Body of pancreas (tissue), 4 donors: ENCODE measurements at regions not wholly inside any gene's neighbourhood (a gene's known extent, or its start where the extent isn't known, plus 50 kb on each side); places are given as distances from the start of the nearest gene placed in this dataset.
"Not testable (repeated sequence)": the region's sequence is repeated elsewhere in the genome, so short reads cannot be mapped to it uniquely, and the experiment has no call there.

Experiments used
- ATAC-seq: fragments of 150-250 bp; one replicate; pipeline ENCODE4 v1.9.1; 2016
- DNase-seq, 4 donors: peaks; one replicate each; pipeline ENCODE4 v3.0.0-alpha.2; 2019
- H3K27ac ChIP-seq, 4 donors: fragments of 200-600 bp; sonication (generic); 1 replicate in 3 of 4; 2 replicates in 1 of 4; pipeline versions ENCODE4 v1.5.1 to v1.6.1; 2016 to 2019; ENCODE audit warnings: mild to moderate bottlenecking in 1 of 4, mixed read lengths in 1 of 4, moderate library complexity in 1 of 4
- H3K27me3 ChIP-seq, 2 donors: fragments of 200-600 bp; sonication (generic); one replicate each; pipeline ENCODE4 v1.6.0; 2016; ENCODE audit warnings: mild to moderate bottlenecking in 1 of 2
- H3K36me3 ChIP-seq, 2 donors: fragments of 200-600 bp; sonication (generic); replicated peaks in 1 of 2; 2 replicates each; pipeline ENCODE4 v1.5.1; 2016; ENCODE audit warnings: low read depth in 2 of 2; ENCODE audit not compliant: insufficient read depth in 1 of 2
- H3K4me1 ChIP-seq: fragments of 200-600 bp; sonication (generic); one replicate; pipeline ENCODE4 v1.6.0; 2016
- H3K4me3 ChIP-seq, 2 donors: fragments of 200-600 bp; sonication (generic); 1 replicate in 1 of 2; 2 replicates in 1 of 2; pipeline ENCODE4 v1.5.1; 2016 to 2019
- H3K9me3 ChIP-seq, 3 donors: fragments of 200-600 bp; sonication (generic); 1 replicate in 2 of 3; 2 replicates in 1 of 3; pipeline ENCODE4 v1.5.1; 2016
- POLR2A ChIP-seq, 3 donors: fragments of 450-650 bp; IDR thresholded peaks; one replicate each; pipeline ENCODE4 v1.6.1; 2016; ENCODE audit warnings: antibody characterized with exemption in 3 of 3, mild to moderate bottlenecking in 2 of 3
- WGBS, 2 donors: methylation state at CpG; one replicate each; pipeline ENCODE4 v1.1.5; 2017; 5-methylcytosine and 5-hydroxymethylcytosine counted together
- intact Hi-C: fragments of 100-400 bp; cut with DNase I; formaldehyde crosslinking; loops from one replicate; pipeline ENCODE4 v1.15.1; 2023
- TF ChIP-seq, protein P1 (sequence below), 7 experiments: fragments of 450-650 bp in 4 of 7; fragments of 200-600 bp in 3 of 7; sonication (generic) in 3 of 7; IDR thresholded peaks; one replicate each; pipeline ENCODE4 v1.5.1; 2016 to 2019; ENCODE audit warnings: antibody characterized with exemption in 7 of 7

DNA sequence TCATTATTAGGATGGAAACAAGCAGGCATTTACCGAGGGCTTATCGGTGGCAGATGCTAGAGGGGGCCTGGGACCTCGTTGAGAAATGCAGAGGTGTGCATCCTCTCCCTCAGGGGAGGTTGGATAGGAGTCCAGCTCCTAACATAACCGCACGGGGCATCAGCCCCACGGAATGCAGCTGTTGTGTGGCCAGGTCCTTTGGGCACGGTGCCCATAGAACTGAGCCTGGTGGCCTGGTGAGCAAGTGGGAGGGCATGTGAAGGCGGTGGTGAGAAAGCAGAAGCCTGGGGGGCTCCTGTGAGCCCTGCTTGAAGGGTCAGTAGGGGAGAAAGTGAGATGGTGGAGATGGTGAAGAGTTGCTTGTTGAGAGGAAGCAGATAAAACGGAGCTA, 143.7 kb downstream of the CDH26 start:
- Histone ChIP-seq H3K4me1 (no peaks in the 10 kb centered on the region), H3K9me3 (no peaks in the 10 kb centered on the region), H3K36me3 (no peaks in the 10 kb centered on the region), H3K27me3 (no peaks in the 10 kb centered on the region), H3K27ac (no peak overlapping the region), H3K4me3 (no peak overlapping the region)
- intact Hi-C loops = no loop called here
- TF ChIP-seq, protein P1, sequence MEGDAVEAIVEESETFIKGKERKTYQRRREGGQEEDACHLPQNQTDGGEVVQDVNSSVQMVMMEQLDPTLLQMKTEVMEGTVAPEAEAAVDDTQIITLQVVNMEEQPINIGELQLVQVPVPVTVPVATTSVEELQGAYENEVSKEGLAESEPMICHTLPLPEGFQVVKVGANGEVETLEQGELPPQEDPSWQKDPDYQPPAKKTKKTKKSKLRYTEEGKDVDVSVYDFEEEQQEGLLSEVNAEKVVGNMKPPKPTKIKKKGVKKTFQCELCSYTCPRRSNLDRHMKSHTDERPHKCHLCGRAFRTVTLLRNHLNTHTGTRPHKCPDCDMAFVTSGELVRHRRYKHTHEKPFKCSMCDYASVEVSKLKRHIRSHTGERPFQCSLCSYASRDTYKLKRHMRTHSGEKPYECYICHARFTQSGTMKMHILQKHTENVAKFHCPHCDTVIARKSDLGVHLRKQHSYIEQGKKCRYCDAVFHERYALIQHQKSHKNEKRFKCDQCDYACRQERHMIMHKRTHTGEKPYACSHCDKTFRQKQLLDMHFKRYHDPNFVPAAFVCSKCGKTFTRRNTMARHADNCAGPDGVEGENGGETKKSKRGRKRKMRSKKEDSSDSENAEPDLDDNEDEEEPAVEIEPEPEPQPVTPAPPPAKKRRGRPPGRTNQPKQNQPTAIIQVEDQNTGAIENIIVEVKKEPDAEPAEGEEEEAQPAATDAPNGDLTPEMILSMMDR (IDR thresholded peaks at IDR 0.05) = no peak
- TF ChIP-seq POLR2A (IDR thresholded peaks at IDR 0.05) = no peak
- ATAC-seq (no peak), DNase-seq (no peak)
- 54 to 69% methylated on average over 9 of the region's 9 CpGs for WGBS, 2 donors

DNA sequence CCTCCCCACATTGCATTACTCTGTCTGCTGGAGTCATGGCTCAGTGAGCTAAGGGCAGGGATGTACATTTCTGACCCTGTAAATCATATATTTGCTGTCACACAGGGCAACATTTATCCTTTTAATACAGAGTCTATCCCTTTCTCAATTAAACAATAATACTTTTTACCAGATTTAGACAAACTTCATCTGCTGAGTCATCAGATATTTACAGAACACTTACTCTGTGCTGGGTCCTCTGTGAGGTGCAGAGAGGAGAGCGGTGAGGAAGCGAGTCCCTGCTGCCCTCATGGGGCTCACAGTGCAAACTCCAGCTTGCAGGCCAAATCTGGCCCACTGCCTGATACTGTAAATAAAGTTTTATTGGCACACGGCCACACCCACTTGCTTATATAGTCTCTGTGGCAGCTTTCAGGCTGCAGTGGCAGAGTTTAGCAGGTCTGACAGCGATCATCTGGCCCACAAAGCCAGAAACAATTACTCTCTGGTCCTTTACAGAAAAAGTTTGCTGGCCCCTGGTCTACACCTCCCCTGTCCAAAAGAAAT, 144.5 kb downstream of the CDH26 start:
- no peaks in the 10 kb centered on the region for H3K9me3 ChIP-seq
- no peaks in the 10 kb centered on the region for H3K27me3 ChIP-seq
- ATAC-seq (no peak), DNase-seq (no peak)
- no peak overlapping the region for H3K4me3 ChIP-seq
- TF ChIP-seq POLR2A (IDR thresholded peaks at IDR 0.05) = no peak
- TF ChIP-seq, protein P1 (IDR thresholded peaks at IDR 0.05) = no peak
- no peak overlapping the region for H3K27ac ChIP-seq
- no peaks in the 10 kb centered on the region for H3K36me3 ChIP-seq
- no peaks in the 10 kb centered on the region for H3K4me1 ChIP-seq
- intact Hi-C loops = no loop called here
- 81 to 85% methylated on average over 4 of the region's 4 CpGs for WGBS, 2 donors

DNA sequence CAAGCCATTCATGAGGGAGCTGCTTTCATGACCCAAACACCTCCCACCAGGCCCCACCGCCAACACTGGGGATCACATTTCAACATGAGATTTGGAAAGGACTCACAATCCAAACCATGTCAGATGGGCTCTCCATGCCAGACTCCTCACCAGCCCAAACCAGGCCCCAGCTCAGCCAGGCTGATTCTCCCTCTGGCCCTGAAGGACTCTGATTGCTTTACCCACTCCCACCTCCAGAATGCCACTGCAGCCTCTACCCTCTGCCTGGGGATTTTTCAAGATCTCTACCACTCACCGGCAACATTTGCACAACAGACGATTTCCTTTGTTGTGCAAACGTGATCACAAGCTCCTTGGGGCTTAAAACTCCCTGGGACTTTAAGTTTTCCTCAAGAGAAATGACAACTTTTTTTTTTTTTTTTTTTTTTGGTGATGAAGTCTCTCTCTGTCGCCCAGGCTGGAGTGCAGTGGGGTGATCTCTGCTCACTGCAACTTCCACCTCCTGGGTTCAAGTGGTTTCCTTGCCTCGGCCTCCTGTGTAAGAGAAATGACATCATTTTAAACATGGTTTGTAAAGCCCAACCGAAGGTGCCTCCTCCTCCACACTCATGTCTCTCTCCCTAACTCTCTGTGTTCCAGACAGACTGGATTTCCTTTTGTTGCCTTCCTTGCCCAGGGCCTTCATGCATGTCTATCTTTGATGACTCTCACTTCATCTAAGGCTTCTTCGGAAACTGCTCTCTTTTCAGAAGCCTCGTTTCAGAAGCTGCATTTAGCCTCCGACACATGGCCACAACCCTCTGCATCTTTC, 147.0 kb downstream of the CDH26 start:
- intact Hi-C loops = no loop called here
- Histone ChIP-seq H3K27ac (no peak overlapping the region), H3K9me3 (no peaks in the 10 kb centered on the region), H3K4me1 (no peaks in the 10 kb centered on the region), H3K27me3 (no peaks in the 10 kb centered on the region), H3K4me3 (no peak overlapping the region), H3K36me3 (no peaks in the 10 kb centered on the region)
- DNase-seq = no peak
- 42 to 49% methylated on average over 10 of the region's 10 CpGs for WGBS, 2 donors
- no peak for TF ChIP-seq POLR2A (IDR thresholded peaks at IDR 0.05)
- TF ChIP-seq, protein P1 (IDR thresholded peaks at IDR 0.05) = no peak
- no peak for ATAC-seq

DNA sequence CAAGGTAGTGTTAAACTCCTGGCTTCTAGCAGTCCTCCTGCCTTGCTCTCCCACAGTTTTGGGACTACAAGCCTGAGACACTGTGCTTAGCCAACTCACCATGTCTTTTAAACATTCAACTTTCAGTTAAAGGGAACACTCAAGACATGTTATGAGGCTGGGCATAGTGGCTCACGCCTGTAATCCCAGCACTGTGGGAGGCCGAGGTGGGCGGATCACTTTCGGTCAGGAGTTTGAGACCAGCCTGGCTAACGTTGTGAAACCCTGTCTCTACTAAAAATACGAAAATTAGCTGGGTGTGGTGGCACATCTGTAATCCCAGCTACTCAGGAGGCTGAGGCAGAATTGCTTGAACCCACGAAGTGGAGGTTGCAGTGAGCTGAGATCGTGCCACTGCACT, 148.0 kb downstream of the CDH26 start:
- H3K4me1 ChIP-seq = not testable (repeated sequence)

DNA sequence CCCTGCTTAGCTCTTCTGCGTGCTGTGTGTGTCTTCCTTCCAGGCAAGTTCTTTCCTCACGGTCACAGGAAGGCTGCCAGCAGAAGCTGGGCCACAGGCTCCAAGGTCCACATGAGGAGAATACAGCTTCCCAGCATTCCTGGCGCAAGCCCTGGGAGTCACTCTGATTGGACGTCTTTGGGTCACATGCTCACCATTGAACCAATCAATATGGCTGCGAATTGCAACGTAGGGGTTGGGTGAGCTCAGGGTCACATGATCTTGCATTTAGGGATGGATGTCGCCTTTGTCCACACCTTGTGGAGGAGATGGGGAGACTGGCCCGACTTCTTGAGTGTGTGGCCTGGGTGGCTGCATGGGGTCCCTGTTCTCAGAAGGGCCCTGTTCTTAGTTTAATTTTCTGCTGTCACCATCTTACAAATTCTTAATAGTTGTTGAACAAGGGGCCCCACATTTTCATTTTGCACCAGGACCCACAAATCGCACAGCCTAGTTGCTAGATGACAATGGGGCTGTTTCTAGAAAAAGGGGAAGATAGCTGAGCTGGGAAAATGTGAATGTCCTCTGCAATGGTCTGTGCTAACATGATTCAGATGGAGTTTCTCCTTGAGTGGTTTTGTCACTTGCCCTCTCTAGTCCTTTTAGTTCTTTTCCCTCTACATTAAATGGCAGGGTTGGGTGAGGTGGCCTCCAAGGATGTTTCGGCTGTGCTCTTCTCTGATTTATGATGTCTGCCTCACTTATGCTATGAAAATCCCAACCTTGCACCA, 149.6 kb downstream of the CDH26 start:
- TF ChIP-seq, protein P1 (IDR thresholded peaks at IDR 0.05) = no peak
- TF ChIP-seq POLR2A (IDR thresholded peaks at IDR 0.05) = no peak
- H3K4me1 ChIP-seq = no peaks in the 10 kb centered on the region
- no peak overlapping the region for H3K4me3 ChIP-seq
- no peaks in the 10 kb centered on the region for H3K36me3 ChIP-seq
- no peak overlapping the region for H3K27ac ChIP-seq
- ATAC-seq (no peak), DNase-seq (no peak)
- no peaks in the 10 kb centered on the region for H3K9me3 ChIP-seq
- intact Hi-C loops = no loop called here
- H3K27me3 ChIP-seq = no peaks in the 10 kb centered on the region
- WGBS, 2 donors = 77% methylated on average over 8 to 10 of the region's 10 CpGs

More for the DNA sequence above, 148.0 kb downstream of the CDH26 start:
- ATAC-seq, H3K9me3 ChIP-seq, H3K27me3 ChIP-seq, DNase-seq, H3K4me3 ChIP-seq, intact Hi-C loops, H3K27ac ChIP-seq, H3K36me3 ChIP-seq: not testable (repeated sequence)
- WGBS, 2 donors = 44 to 59% methylated on average over 8 of the region's 8 CpGs
